WTC11 (cell line): ENCODE measurements at regions not wholly inside any gene's neighbourhood (a gene's known extent, or its start where the extent isn't known, plus 50 kb on each side); places are given as distances from the start of the nearest gene placed in this dataset.
A peak's percentile ranks its signal among the peaks of the same experiment; 100 is the strongest.

ENCODE experiments used
- ATAC-seq: fragments of 200-7000 bp; cut with Tn5 transposase; 2 replicates; pipeline ENCODE4 v1.10.0; 2021; ENCODE audit warnings: mild to moderate bottlenecking, moderate library complexity
- CTCF ChIA-PET: fragments of 300-600 bp; sonication (Branson Sonifier 250); formaldehyde crosslinking; loops from one replicate; lab custom pipeline; 2021; ENCODE audit warnings: antibody characterized with exemption; lab: Charles Lee
- POLR2A ChIA-PET: fragments of 350-600 bp; sonication (Branson Sonifier 250); formaldehyde crosslinking; loops from one replicate; lab custom pipeline; 2021; ENCODE audit warnings: antibody characterized with exemption; lab: Charles Lee
- DNase-seq: peaks from one replicate; pipeline ENCODE4 v3.0.0; 2021; ENCODE audit warnings: low spot score
- H3K27ac Mint-ChIP-seq: 2 replicates; pipeline ENCODE4 v1.8.0; 2021; ENCODE audit warnings: mixed read lengths
- H3K27me3 Mint-ChIP-seq: 2 replicates; pipeline ENCODE4 v1.8.0; 2021; ENCODE audit warnings: low read depth, mild to moderate bottlenecking, moderate library complexity, mixed read lengths
- H3K36me3 Mint-ChIP-seq: 2 replicates; pipeline ENCODE4 v1.8.0; 2021; ENCODE audit warnings: mixed read lengths
- H3K4me1 Mint-ChIP-seq: 2 replicates; pipeline ENCODE4 v1.8.0; 2022; ENCODE audit warnings: mixed read lengths
- H3K4me3 Mint-ChIP-seq: 2 replicates; pipeline ENCODE4 v1.8.0; 2021; ENCODE audit warnings: mild to moderate bottlenecking, moderate library complexity, mixed read lengths
- H3K9me3 Mint-ChIP-seq: 2 replicates; pipeline ENCODE4 v1.8.0; 2021; ENCODE audit warnings: mixed read lengths
- ATF1 ChIP-seq: sonication (generic); formaldehyde crosslinking; IDR thresholded peaks from 2 replicates; pipeline ENCODE4 v1.8.1; 2023; ENCODE audit warnings: mild to moderate bottlenecking, moderate library complexity, missing genetic modification reagents
- ATF2 ChIP-seq: sonication (generic); formaldehyde crosslinking; IDR thresholded peaks from 2 replicates; pipeline ENCODE4 v1.8.1; 2022; ENCODE audit warnings: low read depth, missing genetic modification reagents, borderline replicate concordance
- CTCF ChIP-seq: fragments of 200-600 bp; IDR thresholded peaks from 2 replicates; pipeline ENCODE4 v1.8.0; 2022; ENCODE audit warnings: antibody characterized with exemption
- HMGA2 ChIP-seq: fragments of 250-450 bp; sonication (Bioruptor Pico); IDR thresholded peaks from 2 replicates; pipeline ENCODE4 v1.4.0; 2021; ENCODE audit warnings: mild to moderate bottlenecking, moderate library complexity
- NR2C2 ChIP-seq: sonication (generic); formaldehyde crosslinking; IDR thresholded peaks from 2 replicates; pipeline ENCODE4 v1.8.0; 2022; ENCODE audit warnings: mild to moderate bottlenecking, missing genetic modification reagents
- NR3C1 ChIP-seq: sonication (generic); formaldehyde crosslinking; conservative IDR thresholded peaks from 2 replicates; pipeline ENCODE4 v1.8.1; 2023; ENCODE audit warnings: low read depth, mild to moderate bottlenecking, missing genetic modification reagents
- PRRX2 ChIP-seq: fragments of 250-450 bp; sonication (Bioruptor Pico); IDR thresholded peaks from 2 replicates; pipeline ENCODE4 v1.8.0; 2021; ENCODE audit warnings: mild to moderate bottlenecking
- USF2 ChIP-seq: sonication (generic); formaldehyde crosslinking; IDR thresholded peaks from 2 replicates; pipeline ENCODE4 v1.8.1; 2023; ENCODE audit warnings: mild to moderate bottlenecking, missing genetic modification reagents, moderate library complexity
- ZNF671 ChIP-seq: fragments of 250-450 bp; sonication (Bioruptor Pico); IDR thresholded peaks from 2 replicates; pipeline ENCODE4 v1.8.0; 2021; ENCODE audit warnings: mild to moderate bottlenecking
- ZSCAN18 ChIP-seq: fragments of 250-450 bp; sonication (Bioruptor Pico); IDR thresholded peaks from 2 replicates; pipeline ENCODE4 v2.1.2; 2022; ENCODE audit warnings: mild to moderate bottlenecking, moderate library complexity
- TF ChIP-seq, protein P1 (sequence below): fragments of 250-450 bp; sonication (Bioruptor Pico); IDR thresholded peaks from 2 replicates; pipeline ENCODE4 v1.9.0; 2021; ENCODE audit warnings: mild to moderate bottlenecking
- TF ChIP-seq, protein P2 (sequence below): sonication (generic); formaldehyde crosslinking; IDR thresholded peaks from 2 replicates; pipeline ENCODE4 v1.8.0; 2023; ENCODE audit warnings: mild to moderate bottlenecking, missing genetic modification reagents
- TF ChIP-seq, protein P3 (sequence below): sonication (generic); formaldehyde crosslinking; IDR thresholded peaks from 2 replicates; pipeline ENCODE4 v1.8.1; 2023; ENCODE audit warnings: mild to moderate bottlenecking, missing genetic modification reagents, borderline replicate concordance
- TF ChIP-seq, protein P4 (sequence below): sonication (generic); formaldehyde crosslinking; conservative IDR thresholded peaks from 2 replicates; pipeline ENCODE4 v1.8.1; 2023; ENCODE audit warnings: mild to moderate bottlenecking, low read depth, missing genetic modification reagents, moderate library complexity
- TF ChIP-seq, protein P5 (sequence below): sonication (generic); formaldehyde crosslinking; conservative IDR thresholded peaks from 2 replicates; pipeline ENCODE4 v1.8.1; 2022; ENCODE audit warnings: mild to moderate bottlenecking, missing genetic modification reagents
- TF ChIP-seq, protein P6 (sequence below): fragments of 250-450 bp; sonication (Bioruptor Pico); IDR thresholded peaks from 2 replicates; pipeline ENCODE4 v1.9.0; 2021; ENCODE audit warnings: moderate library complexity, mild to moderate bottlenecking, inconsistent platforms, borderline replicate concordance

DNA sequence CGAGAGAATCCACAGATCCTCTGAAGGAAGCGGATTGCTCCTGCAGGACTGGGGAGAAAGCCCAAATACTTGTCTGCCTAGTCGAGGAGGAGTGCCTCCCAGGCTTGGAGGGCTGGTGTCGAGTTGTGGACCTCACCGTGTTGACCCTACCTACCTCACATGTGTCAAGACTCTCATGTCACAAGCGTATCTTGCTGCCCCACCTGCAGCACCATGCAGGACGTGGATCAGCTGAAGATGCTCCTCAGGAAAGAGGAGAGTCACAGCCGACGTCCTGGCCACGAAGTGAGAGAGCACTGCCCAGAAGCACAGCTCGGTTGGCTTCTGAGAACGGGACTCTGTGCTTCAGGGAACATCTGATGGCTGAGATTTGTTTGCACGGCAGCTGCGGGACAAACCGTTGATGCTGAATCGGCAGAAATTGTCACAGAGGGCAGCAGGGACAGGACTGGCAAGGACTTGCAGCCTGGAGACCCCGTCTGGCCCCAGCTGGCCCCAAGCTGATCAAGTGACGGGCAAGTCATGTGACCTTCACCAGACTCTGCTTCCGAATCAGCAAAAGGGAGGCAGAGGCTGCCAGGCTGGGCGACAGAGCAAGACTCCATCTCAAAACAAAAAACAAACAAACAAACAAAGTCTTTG lies 119.1 kb upstream of the ITGA1 start:
- Mint-ChIP-seq H3K27me3 (no peaks in the 10 kb centered on the region; the same call in 1 of the 2 replicates), H3K4me3 (no peak overlapping the region), H3K9me3 (no peaks in the 10 kb centered on the region), H3K27ac (no peak overlapping the region), H3K4me1 (peaks cover 4% of the 10 kb centered on the region; the same call in 1 of the 2 replicates)
- ChIA-PET POLR2A (no interaction called here), CTCF (no interaction called here)
- DNase-seq: no peak
- ATAC-seq: no peak
- TF ChIP-seq USF2 (CRISPR knock-in tag): peak; percentile 59; the same call in 1 of the 2 replicates
- TF ChIP-seq NR2C2 (CRISPR knock-in tag): no peak
- TF ChIP-seq, all 79 proteins: peak for 1
- H3K36me3 Mint-ChIP-seq: no peaks in the 10 kb centered on the region

GRCh38 chr5:52672459-52672858 lies 115.3 kb upstream of the ITGA1 start:
- ChIA-PET CTCF (no interaction called here), POLR2A (no interaction called here)
- DNase-seq: no peak
- Mint-ChIP-seq H3K4me1 (peaks cover 4% of the 10 kb centered on the region; the same call in 1 of the 2 replicates), H3K4me3 (no peak overlapping the region), H3K27ac (no peak overlapping the region), H3K9me3 (no peaks in the 10 kb centered on the region), H3K27me3 (no peaks in the 10 kb centered on the region; the same call in 1 of the 2 replicates), H3K36me3 (no peaks in the 10 kb centered on the region)
- no peak for ATAC-seq
- no peak for TF ChIP-seq ZNF671
- TF ChIP-seq ATF2: no peak
- TF ChIP-seq, protein P1, sequence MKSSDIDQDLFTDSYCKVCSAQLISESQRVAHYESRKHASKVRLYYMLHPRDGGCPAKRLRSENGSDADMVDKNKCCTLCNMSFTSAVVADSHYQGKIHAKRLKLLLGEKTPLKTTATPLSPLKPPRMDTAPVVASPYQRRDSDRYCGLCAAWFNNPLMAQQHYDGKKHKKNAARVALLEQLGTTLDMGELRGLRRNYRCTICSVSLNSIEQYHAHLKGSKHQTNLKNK (CRISPR knock-in tag): no peak
- TF ChIP-seq ZSCAN18 (CRISPR knock-in tag): no peak
- TF ChIP-seq, protein P2, sequence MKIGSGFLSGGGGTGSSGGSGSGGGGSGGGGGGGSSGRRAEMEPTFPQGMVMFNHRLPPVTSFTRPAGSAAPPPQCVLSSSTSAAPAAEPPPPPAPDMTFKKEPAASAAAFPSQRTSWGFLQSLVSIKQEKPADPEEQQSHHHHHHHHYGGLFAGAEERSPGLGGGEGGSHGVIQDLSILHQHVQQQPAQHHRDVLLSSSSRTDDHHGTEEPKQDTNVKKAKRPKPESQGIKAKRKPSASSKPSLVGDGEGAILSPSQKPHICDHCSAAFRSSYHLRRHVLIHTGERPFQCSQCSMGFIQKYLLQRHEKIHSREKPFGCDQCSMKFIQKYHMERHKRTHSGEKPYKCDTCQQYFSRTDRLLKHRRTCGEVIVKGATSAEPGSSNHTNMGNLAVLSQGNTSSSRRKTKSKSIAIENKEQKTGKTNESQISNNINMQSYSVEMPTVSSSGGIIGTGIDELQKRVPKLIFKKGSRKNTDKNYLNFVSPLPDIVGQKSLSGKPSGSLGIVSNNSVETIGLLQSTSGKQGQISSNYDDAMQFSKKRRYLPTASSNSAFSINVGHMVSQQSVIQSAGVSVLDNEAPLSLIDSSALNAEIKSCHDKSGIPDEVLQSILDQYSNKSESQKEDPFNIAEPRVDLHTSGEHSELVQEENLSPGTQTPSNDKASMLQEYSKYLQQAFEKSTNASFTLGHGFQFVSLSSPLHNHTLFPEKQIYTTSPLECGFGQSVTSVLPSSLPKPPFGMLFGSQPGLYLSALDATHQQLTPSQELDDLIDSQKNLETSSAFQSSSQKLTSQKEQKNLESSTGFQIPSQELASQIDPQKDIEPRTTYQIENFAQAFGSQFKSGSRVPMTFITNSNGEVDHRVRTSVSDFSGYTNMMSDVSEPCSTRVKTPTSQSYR (CRISPR knock-in tag): no peak
- TF ChIP-seq, protein P3, sequence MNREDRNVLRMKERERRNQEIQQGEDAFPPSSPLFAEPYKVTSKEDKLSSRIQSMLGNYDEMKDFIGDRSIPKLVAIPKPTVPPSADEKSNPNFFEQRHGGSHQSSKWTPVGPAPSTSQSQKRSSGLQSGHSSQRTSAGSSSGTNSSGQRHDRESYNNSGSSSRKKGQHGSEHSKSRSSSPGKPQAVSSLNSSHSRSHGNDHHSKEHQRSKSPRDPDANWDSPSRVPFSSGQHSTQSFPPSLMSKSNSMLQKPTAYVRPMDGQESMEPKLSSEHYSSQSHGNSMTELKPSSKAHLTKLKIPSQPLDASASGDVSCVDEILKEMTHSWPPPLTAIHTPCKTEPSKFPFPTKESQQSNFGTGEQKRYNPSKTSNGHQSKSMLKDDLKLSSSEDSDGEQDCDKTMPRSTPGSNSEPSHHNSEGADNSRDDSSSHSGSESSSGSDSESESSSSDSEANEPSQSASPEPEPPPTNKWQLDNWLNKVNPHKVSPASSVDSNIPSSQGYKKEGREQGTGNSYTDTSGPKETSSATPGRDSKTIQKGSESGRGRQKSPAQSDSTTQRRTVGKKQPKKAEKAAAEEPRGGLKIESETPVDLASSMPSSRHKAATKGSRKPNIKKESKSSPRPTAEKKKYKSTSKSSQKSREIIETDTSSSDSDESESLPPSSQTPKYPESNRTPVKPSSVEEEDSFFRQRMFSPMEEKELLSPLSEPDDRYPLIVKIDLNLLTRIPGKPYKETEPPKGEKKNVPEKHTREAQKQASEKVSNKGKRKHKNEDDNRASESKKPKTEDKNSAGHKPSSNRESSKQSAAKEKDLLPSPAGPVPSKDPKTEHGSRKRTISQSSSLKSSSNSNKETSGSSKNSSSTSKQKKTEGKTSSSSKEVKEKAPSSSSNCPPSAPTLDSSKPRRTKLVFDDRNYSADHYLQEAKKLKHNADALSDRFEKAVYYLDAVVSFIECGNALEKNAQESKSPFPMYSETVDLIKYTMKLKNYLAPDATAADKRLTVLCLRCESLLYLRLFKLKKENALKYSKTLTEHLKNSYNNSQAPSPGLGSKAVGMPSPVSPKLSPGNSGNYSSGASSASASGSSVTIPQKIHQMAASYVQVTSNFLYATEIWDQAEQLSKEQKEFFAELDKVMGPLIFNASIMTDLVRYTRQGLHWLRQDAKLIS (CRISPR knock-in tag): no peak
- TF ChIP-seq NR2C2 (CRISPR knock-in tag): no peak
- TF ChIP-seq, protein P4, sequence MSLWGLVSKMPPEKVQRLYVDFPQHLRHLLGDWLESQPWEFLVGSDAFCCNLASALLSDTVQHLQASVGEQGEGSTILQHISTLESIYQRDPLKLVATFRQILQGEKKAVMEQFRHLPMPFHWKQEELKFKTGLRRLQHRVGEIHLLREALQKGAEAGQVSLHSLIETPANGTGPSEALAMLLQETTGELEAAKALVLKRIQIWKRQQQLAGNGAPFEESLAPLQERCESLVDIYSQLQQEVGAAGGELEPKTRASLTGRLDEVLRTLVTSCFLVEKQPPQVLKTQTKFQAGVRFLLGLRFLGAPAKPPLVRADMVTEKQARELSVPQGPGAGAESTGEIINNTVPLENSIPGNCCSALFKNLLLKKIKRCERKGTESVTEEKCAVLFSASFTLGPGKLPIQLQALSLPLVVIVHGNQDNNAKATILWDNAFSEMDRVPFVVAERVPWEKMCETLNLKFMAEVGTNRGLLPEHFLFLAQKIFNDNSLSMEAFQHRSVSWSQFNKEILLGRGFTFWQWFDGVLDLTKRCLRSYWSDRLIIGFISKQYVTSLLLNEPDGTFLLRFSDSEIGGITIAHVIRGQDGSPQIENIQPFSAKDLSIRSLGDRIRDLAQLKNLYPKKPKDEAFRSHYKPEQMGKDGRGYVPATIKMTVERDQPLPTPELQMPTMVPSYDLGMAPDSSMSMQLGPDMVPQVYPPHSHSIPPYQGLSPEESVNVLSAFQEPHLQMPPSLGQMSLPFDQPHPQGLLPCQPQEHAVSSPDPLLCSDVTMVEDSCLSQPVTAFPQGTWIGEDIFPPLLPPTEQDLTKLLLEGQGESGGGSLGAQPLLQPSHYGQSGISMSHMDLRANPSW: no peak
- no peak for TF ChIP-seq ATF1 (CRISPR knock-in tag)
- TF ChIP-seq NR3C1 (CRISPR knock-in tag): no peak
- no peak for TF ChIP-seq HMGA2
- TF ChIP-seq PRRX2 (CRISPR knock-in tag): no peak
- TF ChIP-seq, protein P5, sequence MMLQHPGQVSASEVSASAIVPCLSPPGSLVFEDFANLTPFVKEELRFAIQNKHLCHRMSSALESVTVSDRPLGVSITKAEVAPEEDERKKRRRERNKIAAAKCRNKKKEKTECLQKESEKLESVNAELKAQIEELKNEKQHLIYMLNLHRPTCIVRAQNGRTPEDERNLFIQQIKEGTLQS (CRISPR knock-in tag): no peak
- no peak for TF ChIP-seq CTCF
- TF ChIP-seq, protein P6, sequence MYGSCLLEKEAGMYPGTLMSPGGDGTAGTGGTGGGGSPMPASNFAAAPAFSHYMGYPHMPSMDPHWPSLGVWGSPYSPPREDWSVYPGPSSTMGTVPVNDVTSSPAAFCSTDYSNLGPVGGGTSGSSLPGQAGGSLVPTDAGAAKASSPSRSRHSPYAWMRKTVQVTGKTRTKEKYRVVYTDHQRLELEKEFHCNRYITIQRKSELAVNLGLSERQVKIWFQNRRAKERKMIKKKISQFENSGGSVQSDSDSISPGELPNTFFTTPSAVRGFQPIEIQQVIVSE (CRISPR knock-in tag): no peak
